A549 (cell line): ENCODE measurements at regions not wholly inside any gene's neighbourhood (a gene's known extent, or its start where the extent isn't known, plus 50 kb on each side); places are given as distances from the start of the nearest gene placed in this dataset.

Source experiments
- ATAC-seq, 2 experiments: fragments of 200-7000 bp in 1 of 2; fragments of >200 bp in 1 of 2; cut with Nextera tagmentation in 1 of 2; cut with Tn5 transposase in 1 of 2; 3 replicates each; pipeline versions ENCODE4 v1.8.0 to v1.9.1; 2018 to 2020; ENCODE audit warnings: mild to moderate bottlenecking in 1 of 2, moderate library complexity in 1 of 2
- CTCF ChIA-PET: fragments of 300-600 bp; sonication (Branson Sonifier 250); formaldehyde crosslinking; extraction: SDS; loops from one replicate; lab custom pipeline; 2021; ENCODE audit warnings: antibody characterized with exemption, inconsistent platforms; lab: Yijun Ruan, JAX
- POLR2A ChIA-PET: fragments of 350-600 bp; formaldehyde crosslinking; extraction: SDS; loops from one replicate; lab custom pipeline; 2021; ENCODE audit warnings: antibody characterized with exemption, inconsistent platforms; lab: Yijun Ruan, JAX
- DNase-seq, 2 experiments: peaks; one replicate each; pipeline versions ENCODE4 v3.0.0 to v3.0.0-alpha.2; 2011 to 2016; ENCODE audit warnings: low read depth in 1 of 2, low spot score in 1 of 2
- FAIRE-seq: peaks from 2 replicates; lab custom pipeline; 2011; peaks lifted over from hg19 to GRCh38; lab: Jason Lieb, UNC
- H3K27ac ChIP-seq, 2 experiments: fragments of >200 bp; sonication (Bioruptor Twin); formaldehyde crosslinking; 3 replicates each; pipeline ENCODE4 v1.5.1; 2016 to 2017
- H3K4me1 ChIP-seq: fragments of >200 bp; sonication (Bioruptor Twin); formaldehyde crosslinking; 3 replicates; pipeline ENCODE4 v1.6.1; 2016
- H3K4me2 ChIP-seq: fragments of >200 bp; sonication (Bioruptor Twin); formaldehyde crosslinking; 3 replicates; pipeline ENCODE4 v1.6.1; 2016
- H3K4me3 ChIP-seq: fragments of >200 bp; sonication (Bioruptor Twin); formaldehyde crosslinking; 3 replicates; pipeline ENCODE4 v1.5.1; 2016
- H3K9me3 ChIP-seq: fragments of >200 bp; sonication (Bioruptor Twin); formaldehyde crosslinking; 3 replicates; pipeline ENCODE4 v1.6.1; 2016
- BHLHE40 ChIP-seq: IDR thresholded peaks from 2 replicates; pipeline ENCODE4 v1.6.1; 2012; ENCODE audit warnings: low read depth, low read length, inconsistent platforms
- CBX2 ChIP-seq: fragments of 200-600 bp; sonication (generic); IDR thresholded peaks from 2 replicates; pipeline ENCODE4 v1.6.1; 2016; ENCODE audit warnings: low read depth, mild to moderate bottlenecking, borderline replicate concordance
- CHD2 ChIP-seq: fragments of 150-350 bp; IDR thresholded peaks from 2 replicates; pipeline ENCODE4 v1.6.1; 2014; ENCODE audit warnings: low read length; ENCODE audit not compliant: partially characterized antibody
- E2F6 ChIP-seq: IDR thresholded peaks from 2 replicates; pipeline ENCODE4 v1.6.1; 2012; ENCODE audit warnings: low read depth, borderline replicate concordance
- EHMT2 ChIP-seq: fragments of 200-600 bp; sonication (generic); IDR thresholded peaks from 2 replicates; pipeline ENCODE4 v1.6.1; 2016; ENCODE audit warnings: antibody characterized with exemption, low read depth, mild to moderate bottlenecking, moderate library complexity
- EP300 ChIP-seq, 2 experiments: fragments of >200 bp; sonication (Bioruptor Twin); formaldehyde crosslinking; IDR thresholded peaks; 2 replicates in 1 of 2; 3 replicates in 1 of 2; pipeline ENCODE4 v1.6.1; 2016 to 2017
- ESRRA ChIP-seq: fragments of 150-350 bp; IDR thresholded peaks from 2 replicates; pipeline ENCODE4 v1.6.1; 2014; ENCODE audit warnings: mild to moderate bottlenecking, low read length, borderline replicate concordance
- FOSL2 ChIP-seq, 2 experiments: fragments of 450-650 bp in 1 of 2; fragments of >200 bp in 1 of 2; sonication (Bioruptor Twin) in 1 of 2; formaldehyde crosslinking; IDR thresholded peaks; 2 replicates each; pipeline versions ENCODE4 v1.5.0 to v1.6.1; 2016 to 2020; ENCODE audit warnings: mild to moderate bottlenecking in 1 of 2, moderate library complexity in 1 of 2
- FOXS1 ChIP-seq: fragments of 250-450 bp; sonication (Bioruptor Pico); IDR thresholded peaks from 2 replicates; pipeline ENCODE4 v1.5.0; 2020; ENCODE audit warnings: mild to moderate bottlenecking, moderate library complexity
- HDAC2 ChIP-seq: fragments of 200-600 bp; sonication (generic); IDR thresholded peaks from 2 replicates; pipeline ENCODE4 v1.6.1; 2016
- HES2 ChIP-seq: fragments of >200 bp; sonication (Bioruptor Twin); formaldehyde crosslinking; IDR thresholded peaks from 2 replicates; pipeline ENCODE4 v1.6.1; 2016
- HOXB13 ChIP-seq: fragments of 250-450 bp; sonication (Bioruptor Pico); IDR thresholded peaks from 2 replicates; pipeline ENCODE4 v1.5.0; 2020; ENCODE audit warnings: low read depth, mild to moderate bottlenecking, moderate library complexity
- HOXB5 ChIP-seq: fragments of 250-450 bp; sonication (Bioruptor Pico); IDR thresholded peaks from 2 replicates; pipeline ENCODE4 v1.5.0; 2020; ENCODE audit warnings: mild to moderate bottlenecking, moderate library complexity
- JUN ChIP-seq, 2 experiments: fragments of >200 bp; sonication (Bioruptor Twin); formaldehyde crosslinking; IDR thresholded peaks; 2 replicates in 1 of 2; 3 replicates in 1 of 2; pipeline ENCODE4 v1.6.1; 2016 to 2017
- KDM1A ChIP-seq: fragments of 200-600 bp; sonication (generic); IDR thresholded peaks from 2 replicates; pipeline ENCODE4 v1.6.1; 2016; ENCODE audit warnings: low read depth, mild to moderate bottlenecking
- KDM5A ChIP-seq: fragments of 200-600 bp; sonication (generic); IDR thresholded peaks from 2 replicates; pipeline ENCODE4 v1.6.1; 2016; ENCODE audit warnings: antibody characterized with exemption, mild to moderate bottlenecking
- MAX ChIP-seq: IDR thresholded peaks from 2 replicates; pipeline ENCODE4 v1.6.1; 2012
- MYC ChIP-seq: IDR thresholded peaks from 2 replicates; pipeline ENCODE4 v1.6.1; 2012; ENCODE audit warnings: mild to moderate bottlenecking, inconsistent platforms, low read length, improper control_type of control experiment, borderline replicate concordance
- NFE2L2 ChIP-seq: fragments of 150-350 bp; conservative IDR thresholded peaks from 2 replicates; pipeline ENCODE4 v1.6.1; 2014; ENCODE audit warnings: low read length
- PHF8 ChIP-seq: fragments of 200-600 bp; sonication (generic); IDR thresholded peaks from 2 replicates; pipeline ENCODE4 v1.6.1; 2016; ENCODE audit warnings: low read depth, mild to moderate bottlenecking, antibody characterized with exemption, moderate library complexity, borderline replicate concordance
- POLR2A ChIP-seq: IDR thresholded peaks from 2 replicates; pipeline ENCODE4 v1.6.1; 2012; ENCODE audit warnings: mild to moderate bottlenecking, low read length
- RAD21 ChIP-seq, 2 experiments: fragments of >200 bp in 1 of 2; sonication (Bioruptor Twin) in 1 of 2; formaldehyde crosslinking in 1 of 2; IDR thresholded peaks in 1 of 2; conservative IDR thresholded peaks in 1 of 2; 2 replicates in 1 of 2; 3 replicates in 1 of 2; pipeline ENCODE4 v1.6.1; 2012 to 2018; ENCODE audit warnings: inconsistent platforms in 1 of 2
- RCOR1 ChIP-seq: fragments of 150-350 bp; IDR thresholded peaks from 2 replicates; pipeline ENCODE4 v1.6.1; 2014; ENCODE audit warnings: antibody characterized with exemption, low read length, low read depth
- RFX5 ChIP-seq: fragments of 450-650 bp; IDR thresholded peaks from 2 replicates; pipeline ENCODE4 v1.7.1; 2014; ENCODE audit warnings: antibody characterized with exemption, mild to moderate bottlenecking, moderate library complexity
- RNF2 ChIP-seq: fragments of 200-600 bp; sonication (generic); IDR thresholded peaks from 2 replicates; pipeline ENCODE4 v1.6.1; 2016; ENCODE audit warnings: low read depth, mild to moderate bottlenecking, antibody characterized with exemption, moderate library complexity, borderline replicate concordance
- SMC3 ChIP-seq: fragments of >200 bp; sonication (Bioruptor Twin); formaldehyde crosslinking; IDR thresholded peaks from 3 replicates; pipeline ENCODE4 v1.6.1; 2018; ENCODE audit warnings: inconsistent platforms
- SREBF2 ChIP-seq: fragments of 450-650 bp; IDR thresholded peaks from 2 replicates; pipeline ENCODE4 v1.6.1; 2014; ENCODE audit warnings: mild to moderate bottlenecking, moderate library complexity
- TP53 ChIP-seq: fragments of 250-450 bp; sonication (Bioruptor Pico); IDR thresholded peaks from 2 replicates; pipeline ENCODE4 v1.5.0; 2021; ENCODE audit warnings: mild to moderate bottlenecking, moderate library complexity
- ZC3H11A ChIP-seq: fragments of 450-650 bp; IDR thresholded peaks from 2 replicates; pipeline ENCODE4 v1.6.1; 2014; ENCODE audit warnings: antibody characterized with exemption, mild to moderate bottlenecking
- ZFP36 ChIP-seq: fragments of 450-650 bp; IDR thresholded peaks from 2 replicates; pipeline ENCODE4 v1.6.1; 2014; ENCODE audit warnings: borderline replicate concordance; ENCODE audit not compliant: partially characterized antibody
- ZNF302 ChIP-seq: fragments of 250-450 bp; sonication (Bioruptor Pico); IDR thresholded peaks from 2 replicates; pipeline ENCODE4 v1.9.0; 2021; ENCODE audit warnings: inconsistent platforms, mild to moderate bottlenecking, moderate library complexity
- WGBS: methylation state at CpG from one replicate; pipeline ENCODE4 v1.1.6; 2017; ENCODE audit errors: missing lambda C conversion rate; 5-methylcytosine and 5-hydroxymethylcytosine counted together

GRCh38 chr10:35752469-35753461 is 110.7 kb upstream of the FZD8 start:
- WGBS: 50% methylated on average over 11 of the region's 11 CpGs
- H3K4me1 ChIP-seq: no peaks in the 10 kb centered on the region
- CTCF ChIA-PET: no interaction called here
- no peak for TF ChIP-seq RNF2
- no peak for TF ChIP-seq ZFP36
- TF ChIP-seq PHF8: no peak
- no peak for TF ChIP-seq BHLHE40
- TF ChIP-seq E2F6: no peak
- TF ChIP-seq JUN (IDR thresholded peaks at IDR 0.05): no peak
- TF ChIP-seq HOXB13: no peak
- no peak for TF ChIP-seq KDM5A
- no peak for TF ChIP-seq ZC3H11A
- TF ChIP-seq NFE2L2: no peak
- TF ChIP-seq SREBF2: no peak
- no peak for TF ChIP-seq CHD2
- no peak for TF ChIP-seq ESRRA
- TF ChIP-seq HDAC2: no peak
- no peak for TF ChIP-seq FOXS1 (CRISPR knock-in tag)
- no peak for TF ChIP-seq POLR2A
- DNase-seq (no peak), ATAC-seq (no peak), FAIRE-seq (no peak)
- H3K27ac ChIP-seq: no peak overlapping the region
- H3K4me3 ChIP-seq: no peak overlapping the region
- POLR2A ChIA-PET: no interaction called here
- no peaks in the 10 kb centered on the region for H3K9me3 ChIP-seq
- no peak overlapping the region for H3K4me2 ChIP-seq

- no peak for FAIRE-seq
- TF ChIP-seq HOXB5 (CRISPR knock-in tag): no peak
- TF ChIP-seq TP53: no peak
- no peak for TF ChIP-seq E2F6
- TF ChIP-seq KDM1A: no peak
- TF ChIP-seq RNF2: no peak
- TF ChIP-seq RFX5: no peak
- no peak for TF ChIP-seq KDM5A
- TF ChIP-seq, all 56 proteins: peak for 0
These were observed 109.3 kb upstream of the FZD8 start for GRCh38 chr10:35751347-35751746.

GRCh38 chr10:35749230-35749629 is 107.1 kb upstream of the FZD8 start:
- ChIA-PET POLR2A (no interaction called here), CTCF (interaction anchor here (0.7 kb wide), 1 partner anchor 17 kb away, joined by 3 read pairs; no protein-coding TSS in a partner anchor)
- Histone ChIP-seq H3K27ac (no peak overlapping the region), H3K4me2 (no peak overlapping the region), H3K4me3 (no peak overlapping the region), H3K9me3 (no peaks in the 10 kb centered on the region), H3K4me1 (no peaks in the 10 kb centered on the region)
- no peak for DNase-seq
- 44% methylated on average over 6 of the region's 6 CpGs for WGBS
- no peak for FAIRE-seq
- no peak for ATAC-seq
- no peak for TF ChIP-seq RAD21 (conservative IDR thresholded peaks at IDR 0.05 in 1 of 2, IDR thresholded peaks at IDR 0.05 in 1 of 2)
- TF ChIP-seq EP300 (IDR thresholded peaks at IDR 0.05): no peak
- TF ChIP-seq ESRRA: no peak
- no peak for TF ChIP-seq SMC3
- TF ChIP-seq MYC: no peak
- no peak for TF ChIP-seq MAX
- TF ChIP-seq HOXB5 (CRISPR knock-in tag): no peak
- no peak for TF ChIP-seq TP53
- no peak for TF ChIP-seq BHLHE40
- TF ChIP-seq CBX2: no peak
- TF ChIP-seq ZNF302 (CRISPR knock-in tag): no peak
- no peak for TF ChIP-seq HES2
- TF ChIP-seq PHF8: no peak
- no peak for TF ChIP-seq ZC3H11A
- TF ChIP-seq HDAC2: no peak
- no peak for TF ChIP-seq RCOR1
- TF ChIP-seq FOSL2 (IDR thresholded peaks at IDR 0.05): no peak
- no peak for TF ChIP-seq FOSL2 (CRISPR knock-in tag; IDR thresholded peaks at IDR 0.05)
- TF ChIP-seq EHMT2: no peak
- TF ChIP-seq NFE2L2: no peak

More at GRCh38 chr10:35751347-35751746, 109.3 kb upstream of the FZD8 start:
- DNase-seq (no peak), ATAC-seq (no peak)
- Histone ChIP-seq H3K4me3 (no peak overlapping the region), H3K4me1 (no peaks in the 10 kb centered on the region), H3K9me3 (no peaks in the 10 kb centered on the region), H3K27ac (no peak overlapping the region), H3K4me2 (no peak overlapping the region)
- ChIA-PET POLR2A (no interaction called here), CTCF (no interaction called here)
- WGBS: 61% methylated on average over 2 of the region's 2 CpGs
